Ovary (tissue), 3 donors: ENCODE measurements at regions not wholly inside any gene's neighbourhood (a gene's known extent, or its start where the extent isn't known, plus 50 kb on each side); places are given as distances from the start of the nearest gene placed in this dataset.

Experiments used
- EP300 ChIP-seq: sonication (generic); formaldehyde crosslinking; IDR thresholded peaks from one replicate; pipeline ENCODE4 v1.6.1; 2017; ENCODE audit warnings: antibody characterized with exemption
- POLR2A ChIP-seq: fragments of 450-650 bp; IDR thresholded peaks from one replicate; pipeline ENCODE4 v1.6.1; 2017; ENCODE audit warnings: antibody characterized with exemption, mild to moderate bottlenecking, moderate library complexity
- TF ChIP-seq, protein P1 (sequence below), 3 donors: fragments of 450-650 bp in 2 of 3; fragments of 200-600 bp in 1 of 3; IDR thresholded peaks; one replicate each; pipeline versions ENCODE4 v1.5.1 to v1.8.0; 2016 to 2022; ENCODE audit warnings: antibody characterized with exemption in 3 of 3, mild to moderate bottlenecking in 1 of 3
- donor health status: DM: no; HTN: no; CAD: no.

DNA sequence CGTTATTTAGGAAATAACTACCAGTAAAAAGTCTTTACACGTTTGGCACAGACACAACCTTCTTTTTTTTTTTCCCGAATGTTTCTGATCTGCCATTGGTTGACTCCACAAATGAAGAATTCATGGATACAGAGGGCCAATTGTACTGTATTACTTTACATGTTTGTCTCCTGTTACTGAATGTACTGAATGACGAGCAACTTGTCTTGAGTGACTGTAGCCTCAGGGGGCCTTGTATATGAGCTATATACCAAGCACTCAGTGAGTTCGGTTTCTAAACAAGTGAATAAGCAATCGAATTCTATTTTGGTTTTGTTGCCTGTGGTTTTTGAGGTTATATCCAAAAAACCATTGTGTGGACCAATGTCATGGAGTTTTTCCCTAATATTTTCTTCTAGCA is 480.0 kb upstream of the SYT1 start:
- TF ChIP-seq, protein P1, sequence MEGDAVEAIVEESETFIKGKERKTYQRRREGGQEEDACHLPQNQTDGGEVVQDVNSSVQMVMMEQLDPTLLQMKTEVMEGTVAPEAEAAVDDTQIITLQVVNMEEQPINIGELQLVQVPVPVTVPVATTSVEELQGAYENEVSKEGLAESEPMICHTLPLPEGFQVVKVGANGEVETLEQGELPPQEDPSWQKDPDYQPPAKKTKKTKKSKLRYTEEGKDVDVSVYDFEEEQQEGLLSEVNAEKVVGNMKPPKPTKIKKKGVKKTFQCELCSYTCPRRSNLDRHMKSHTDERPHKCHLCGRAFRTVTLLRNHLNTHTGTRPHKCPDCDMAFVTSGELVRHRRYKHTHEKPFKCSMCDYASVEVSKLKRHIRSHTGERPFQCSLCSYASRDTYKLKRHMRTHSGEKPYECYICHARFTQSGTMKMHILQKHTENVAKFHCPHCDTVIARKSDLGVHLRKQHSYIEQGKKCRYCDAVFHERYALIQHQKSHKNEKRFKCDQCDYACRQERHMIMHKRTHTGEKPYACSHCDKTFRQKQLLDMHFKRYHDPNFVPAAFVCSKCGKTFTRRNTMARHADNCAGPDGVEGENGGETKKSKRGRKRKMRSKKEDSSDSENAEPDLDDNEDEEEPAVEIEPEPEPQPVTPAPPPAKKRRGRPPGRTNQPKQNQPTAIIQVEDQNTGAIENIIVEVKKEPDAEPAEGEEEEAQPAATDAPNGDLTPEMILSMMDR (IDR thresholded peaks at IDR 0.05) = no peak
- TF ChIP-seq EP300 = no peak
- TF ChIP-seq POLR2A = no peak
